Osteocyte (in vitro differentiated cells): ENCODE measurements at regions not wholly inside any gene's neighbourhood (a gene's known extent, or its start where the extent isn't known, plus 50 kb on each side); places are given as distances from the start of the nearest gene placed in this dataset.

ENCODE experiments used
- DNase-seq: peaks from one replicate; pipeline ENCODE4 v3.0.0; 2021; ENCODE audit warnings: mixed read lengths; ENCODE audit not compliant: unreplicated experiment; ENCODE audit errors: extremely low spot score
- H3K27ac Mint-ChIP-seq: one replicate; pipeline ENCODE4 v1.8.0; 2021; ENCODE audit warnings: mild to moderate bottlenecking, mixed read lengths; ENCODE audit not compliant: unreplicated experiment
- H3K27me3 Mint-ChIP-seq: one replicate; pipeline ENCODE4 v1.8.0; 2021; ENCODE audit warnings: mixed read lengths; ENCODE audit not compliant: unreplicated experiment
- H3K36me3 Mint-ChIP-seq: one replicate; pipeline ENCODE4 v1.8.0; 2021; ENCODE audit warnings: mixed read lengths; ENCODE audit not compliant: unreplicated experiment
- H3K4me1 Mint-ChIP-seq: one replicate; pipeline ENCODE4 v1.8.0; 2021; ENCODE audit warnings: mixed read lengths; ENCODE audit not compliant: unreplicated experiment
- H3K4me3 Mint-ChIP-seq: one replicate; pipeline ENCODE4 v1.8.0; 2021; ENCODE audit warnings: mild to moderate bottlenecking, moderate library complexity, mixed read lengths; ENCODE audit not compliant: unreplicated experiment
- H3K9me3 Mint-ChIP-seq: one replicate; pipeline ENCODE4 v1.8.0; 2021; ENCODE audit warnings: mixed read lengths; ENCODE audit not compliant: unreplicated experiment
- TF ChIP-seq, protein P1 (sequence below): fragments of 200-600 bp; sonication (generic); IDR thresholded peaks from 2 replicates; pipeline ENCODE4 v1.5.0; 2021; ENCODE audit warnings: antibody characterized with exemption, mild to moderate bottlenecking, moderate library complexity

- no peak for DNase-seq
- H3K9me3 Mint-ChIP-seq, result no peaks in the 10 kb centered on the region
- H3K4me1 Mint-ChIP-seq, result no peaks in the 10 kb centered on the region
Observed at GRCh38 chr5:163712011-163712410, 206.6 kb downstream of the MAT2B start.

DNA sequence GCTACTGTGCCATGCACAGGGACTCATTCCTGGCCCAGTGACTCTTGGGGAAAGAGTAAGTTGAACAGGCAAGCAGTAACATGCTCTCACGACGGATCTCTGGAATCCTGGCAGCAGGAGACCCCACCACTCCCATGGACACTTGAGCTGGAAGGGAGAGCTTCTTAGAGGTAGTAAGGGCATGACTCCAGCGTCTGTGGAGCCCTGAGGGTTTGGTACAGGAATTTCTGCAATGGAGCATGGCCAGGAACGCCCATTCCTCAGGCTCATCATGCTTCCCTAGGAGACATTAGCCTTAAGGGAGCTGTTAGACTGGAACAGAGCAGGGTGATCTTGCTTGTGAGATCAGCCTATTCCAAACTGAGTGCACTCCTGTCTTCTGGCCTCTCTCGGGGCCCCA is 212.9 kb downstream of the MAT2B start:
- Mint-ChIP-seq H3K27me3 (peaks cover 3% of the 10 kb centered on the region), H3K4me3 (no peak overlapping the region), H3K4me1 (no peaks in the 10 kb centered on the region), H3K27ac (no peak overlapping the region), H3K9me3 (no peaks in the 10 kb centered on the region), H3K36me3 (no peaks in the 10 kb centered on the region)
- TF ChIP-seq, protein P1, sequence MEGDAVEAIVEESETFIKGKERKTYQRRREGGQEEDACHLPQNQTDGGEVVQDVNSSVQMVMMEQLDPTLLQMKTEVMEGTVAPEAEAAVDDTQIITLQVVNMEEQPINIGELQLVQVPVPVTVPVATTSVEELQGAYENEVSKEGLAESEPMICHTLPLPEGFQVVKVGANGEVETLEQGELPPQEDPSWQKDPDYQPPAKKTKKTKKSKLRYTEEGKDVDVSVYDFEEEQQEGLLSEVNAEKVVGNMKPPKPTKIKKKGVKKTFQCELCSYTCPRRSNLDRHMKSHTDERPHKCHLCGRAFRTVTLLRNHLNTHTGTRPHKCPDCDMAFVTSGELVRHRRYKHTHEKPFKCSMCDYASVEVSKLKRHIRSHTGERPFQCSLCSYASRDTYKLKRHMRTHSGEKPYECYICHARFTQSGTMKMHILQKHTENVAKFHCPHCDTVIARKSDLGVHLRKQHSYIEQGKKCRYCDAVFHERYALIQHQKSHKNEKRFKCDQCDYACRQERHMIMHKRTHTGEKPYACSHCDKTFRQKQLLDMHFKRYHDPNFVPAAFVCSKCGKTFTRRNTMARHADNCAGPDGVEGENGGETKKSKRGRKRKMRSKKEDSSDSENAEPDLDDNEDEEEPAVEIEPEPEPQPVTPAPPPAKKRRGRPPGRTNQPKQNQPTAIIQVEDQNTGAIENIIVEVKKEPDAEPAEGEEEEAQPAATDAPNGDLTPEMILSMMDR, result no peak
- DNase-seq, result no peak

More at GRCh38 chr5:163712011-163712410, 206.6 kb downstream of the MAT2B start:
- H3K4me3 Mint-ChIP-seq, result no peak overlapping the region
- H3K27me3 Mint-ChIP-seq, result no peaks in the 10 kb centered on the region
- TF ChIP-seq, protein P1, result no peak
- H3K27ac Mint-ChIP-seq, result no peak overlapping the region
- H3K36me3 Mint-ChIP-seq, result no peaks in the 10 kb centered on the region

- H3K27me3 Mint-ChIP-seq, result peaks cover 4% of the 10 kb centered on the region
- no peaks in the 10 kb centered on the region for H3K9me3 Mint-ChIP-seq
- no peak for DNase-seq
- H3K27ac Mint-ChIP-seq, result no peak overlapping the region
- H3K4me3 Mint-ChIP-seq, result no peak overlapping the region
- H3K36me3 Mint-ChIP-seq, result no peaks in the 10 kb centered on the region
- TF ChIP-seq, protein P1, result no peak
- H3K4me1 Mint-ChIP-seq, result no peaks in the 10 kb centered on the region
Observed at GRCh38 chr5:163724305-163724704, 218.9 kb downstream of the MAT2B start.

GRCh38 chr5:163727028-163727427 is 221.6 kb downstream of the MAT2B start:
- Mint-ChIP-seq H3K27me3 (peaks cover 4% of the 10 kb centered on the region), H3K4me1 (no peaks in the 10 kb centered on the region), H3K36me3 (no peaks in the 10 kb centered on the region), H3K27ac (no peak overlapping the region), H3K9me3 (no peaks in the 10 kb centered on the region), H3K4me3 (no peak overlapping the region)
- TF ChIP-seq, protein P1, result no peak
- DNase-seq, result no peak

DNA sequence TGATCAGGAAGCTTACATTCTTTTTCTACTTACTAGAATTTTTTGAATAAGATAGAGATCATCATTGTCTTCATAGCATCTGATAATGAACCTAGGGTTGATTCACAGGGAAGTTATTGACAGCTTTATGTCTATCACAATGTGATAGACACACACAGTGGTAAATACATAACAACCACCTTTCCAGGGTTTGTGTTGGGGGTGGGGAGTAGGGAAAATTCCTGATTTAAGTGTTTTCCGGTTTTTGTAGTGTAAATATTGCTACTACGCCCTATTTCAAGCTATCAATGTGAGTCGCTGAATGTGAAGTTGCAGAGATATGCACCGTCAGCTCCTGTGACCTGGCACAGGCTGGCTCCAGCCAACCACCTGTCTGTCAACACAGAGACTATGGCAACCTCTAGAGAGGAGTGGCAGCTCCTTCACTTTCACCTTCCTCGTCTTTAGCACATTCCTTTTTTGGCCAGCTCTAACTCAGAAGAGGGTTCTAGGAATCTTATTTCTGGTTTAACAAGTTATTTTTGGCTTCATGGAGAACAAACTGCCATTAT is 224.9 kb downstream of the MAT2B start:
- H3K9me3 Mint-ChIP-seq, result no peaks in the 10 kb centered on the region
- DNase-seq, result no peak
- no peak overlapping the region for H3K27ac Mint-ChIP-seq
- H3K36me3 Mint-ChIP-seq, result no peaks in the 10 kb centered on the region
- H3K4me3 Mint-ChIP-seq, result no peak overlapping the region
- TF ChIP-seq, protein P1, result no peak
- no peaks in the 10 kb centered on the region for H3K27me3 Mint-ChIP-seq
- no peaks in the 10 kb centered on the region for H3K4me1 Mint-ChIP-seq
